Lower leg skin (tissue), 3 donors: ENCODE measurements at regions not wholly inside any gene's neighbourhood (a gene's known extent, or its start where the extent isn't known, plus 50 kb on each side); places are given as distances from the start of the nearest gene placed in this dataset.

Source experiments
- POLR2A ChIP-seq, 2 donors: fragments of 450-650 bp; IDR thresholded peaks; one replicate each; pipeline ENCODE4 v1.6.1; 2016 to 2017; ENCODE audit warnings: antibody characterized with exemption in 2 of 2, mild to moderate bottlenecking in 1 of 2, moderate library complexity in 1 of 2
- TF ChIP-seq, protein P1 (sequence below), 3 donors: fragments of 450-650 bp; IDR thresholded peaks; one replicate each; pipeline ENCODE4 v1.5.1; 2016; ENCODE audit warnings: antibody characterized with exemption in 3 of 3, mild to moderate bottlenecking in 3 of 3, moderate library complexity in 2 of 3

DNA sequence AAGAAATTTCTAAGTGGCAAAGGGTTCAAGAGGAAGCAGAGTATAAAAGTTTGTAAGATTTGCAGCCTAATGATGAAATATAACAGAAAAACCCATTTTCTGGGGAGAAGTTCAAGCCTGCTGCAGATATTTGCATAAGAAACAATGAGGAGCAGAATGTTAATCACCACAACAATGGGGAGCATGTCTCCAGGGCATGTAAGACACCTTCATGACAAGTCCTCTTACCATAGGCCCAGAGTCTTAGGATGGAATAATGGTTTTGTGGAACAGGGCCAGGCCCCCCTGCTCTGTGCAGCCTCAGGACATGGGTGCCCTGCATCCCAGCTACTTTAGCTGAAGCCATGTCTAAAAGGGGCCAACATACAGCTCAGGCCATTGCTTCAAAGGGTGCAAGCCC is 809.0 kb upstream of the SLITRK5 start:
- TF ChIP-seq, protein P1, sequence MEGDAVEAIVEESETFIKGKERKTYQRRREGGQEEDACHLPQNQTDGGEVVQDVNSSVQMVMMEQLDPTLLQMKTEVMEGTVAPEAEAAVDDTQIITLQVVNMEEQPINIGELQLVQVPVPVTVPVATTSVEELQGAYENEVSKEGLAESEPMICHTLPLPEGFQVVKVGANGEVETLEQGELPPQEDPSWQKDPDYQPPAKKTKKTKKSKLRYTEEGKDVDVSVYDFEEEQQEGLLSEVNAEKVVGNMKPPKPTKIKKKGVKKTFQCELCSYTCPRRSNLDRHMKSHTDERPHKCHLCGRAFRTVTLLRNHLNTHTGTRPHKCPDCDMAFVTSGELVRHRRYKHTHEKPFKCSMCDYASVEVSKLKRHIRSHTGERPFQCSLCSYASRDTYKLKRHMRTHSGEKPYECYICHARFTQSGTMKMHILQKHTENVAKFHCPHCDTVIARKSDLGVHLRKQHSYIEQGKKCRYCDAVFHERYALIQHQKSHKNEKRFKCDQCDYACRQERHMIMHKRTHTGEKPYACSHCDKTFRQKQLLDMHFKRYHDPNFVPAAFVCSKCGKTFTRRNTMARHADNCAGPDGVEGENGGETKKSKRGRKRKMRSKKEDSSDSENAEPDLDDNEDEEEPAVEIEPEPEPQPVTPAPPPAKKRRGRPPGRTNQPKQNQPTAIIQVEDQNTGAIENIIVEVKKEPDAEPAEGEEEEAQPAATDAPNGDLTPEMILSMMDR (IDR thresholded peaks at IDR 0.05) = no peak
- no peak for TF ChIP-seq POLR2A (IDR thresholded peaks at IDR 0.05)
